GM12801 (cell line): ENCODE measurements at regions not wholly inside any gene's neighbourhood (a gene's known extent, or its start where the extent isn't known, plus 50 kb on each side); places are given as distances from the start of the nearest gene placed in this dataset.

Source experiments
- CTCF ChIP-seq: IDR thresholded peaks from one replicate; pipeline ENCODE4 v1.5.1; 2011; ENCODE audit warnings: control low read depth; ENCODE audit not compliant: insufficient read length; ENCODE audit errors: extremely low read depth

- no peak for TF ChIP-seq CTCF
These were observed 253.8 kb downstream of the DMRT2 start for GRCh38 chr9:1303932-1304331.

GRCh38 chr9:1311462-1312042 is 261.4 kb downstream of the DMRT2 start:
- no peak for TF ChIP-seq CTCF

- no peak for TF ChIP-seq CTCF
These were observed 269.3 kb downstream of the DMRT2 start for GRCh38 chr9:1319436-1319835.

GRCh38 chr9:1320051-1320557 is 269.9 kb downstream of the DMRT2 start:
- TF ChIP-seq CTCF = no peak

GRCh38 chr9:1320607-1321195 is 270.5 kb downstream of the DMRT2 start:
- no peak for TF ChIP-seq CTCF

- no peak for TF ChIP-seq CTCF
These were observed 277.3 kb downstream of the DMRT2 start for GRCh38 chr9:1327467-1327866.

GRCh38 chr9:1328341-1328740 is 278.2 kb downstream of the DMRT2 start:
- no peak for TF ChIP-seq CTCF
